ENCODE measurements at regions not wholly inside any gene's neighbourhood (a gene's known extent, or its start where the extent isn't known, plus 50 kb on each side); places are given as distances from the start of the nearest gene placed in this dataset.
"Not testable (repeated sequence)": the region's sequence is repeated elsewhere in the genome, so short reads cannot be mapped to it uniquely, and the experiment has no call there.

DNA sequence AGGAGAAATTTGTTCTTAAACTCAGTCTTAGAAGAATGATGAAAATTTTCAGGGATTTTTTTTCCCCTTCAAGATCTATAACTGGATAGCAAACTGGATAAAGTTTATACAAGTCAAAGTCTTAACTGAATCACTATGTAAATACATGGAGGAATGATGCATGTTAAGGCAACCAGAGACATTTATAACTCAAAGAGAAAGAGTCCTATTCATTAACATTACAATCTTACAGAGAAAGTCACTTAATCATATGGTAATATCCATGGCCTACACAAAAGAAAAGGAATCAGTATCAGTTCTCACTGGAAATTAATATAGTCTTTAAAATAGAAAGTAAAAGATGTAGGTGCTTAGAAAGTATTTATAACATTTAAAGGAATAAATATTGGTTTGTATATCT, 869.1 kb downstream of the TBL1XR1 start:
- DNase-seq (ENCODE audit: low read depth), result no peak

DNA sequence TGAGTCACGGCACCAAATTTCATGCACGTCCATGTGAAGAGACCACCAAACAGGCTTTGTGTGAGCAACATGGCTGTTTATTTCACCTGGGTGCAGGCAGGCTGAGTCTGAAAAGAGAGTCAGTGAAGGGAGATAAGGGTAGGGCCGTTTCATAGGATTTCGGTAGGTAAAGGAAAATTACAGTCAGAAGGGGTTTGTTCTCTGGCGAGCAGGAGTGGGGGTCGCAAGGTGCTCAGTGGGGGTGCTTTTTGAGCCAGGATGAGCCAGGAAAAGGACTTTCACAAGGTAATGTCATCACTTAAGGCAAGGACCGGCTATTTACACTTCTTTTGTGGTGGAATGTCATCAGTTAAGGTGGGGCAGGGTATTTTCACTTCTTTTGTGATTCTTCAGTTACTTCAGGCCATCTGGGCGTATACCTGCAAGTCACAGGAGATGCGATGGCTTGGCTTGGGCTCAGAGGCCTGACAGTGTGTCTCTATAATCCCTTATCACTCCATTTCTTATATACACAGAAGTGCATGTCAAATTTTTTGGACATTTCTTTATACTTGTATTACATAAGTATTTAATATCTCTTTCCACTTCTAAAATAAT, 870.3 kb downstream of the TBL1XR1 start:
- not testable (repeated sequence) for DNase-seq (ENCODE audit: low read depth)

- DNase-seq (ENCODE audit: low read depth), result not testable (repeated sequence)
Measured at GRCh38 chr3:176321532-176321931, 875.8 kb downstream of the TBL1XR1 start.

DNA sequence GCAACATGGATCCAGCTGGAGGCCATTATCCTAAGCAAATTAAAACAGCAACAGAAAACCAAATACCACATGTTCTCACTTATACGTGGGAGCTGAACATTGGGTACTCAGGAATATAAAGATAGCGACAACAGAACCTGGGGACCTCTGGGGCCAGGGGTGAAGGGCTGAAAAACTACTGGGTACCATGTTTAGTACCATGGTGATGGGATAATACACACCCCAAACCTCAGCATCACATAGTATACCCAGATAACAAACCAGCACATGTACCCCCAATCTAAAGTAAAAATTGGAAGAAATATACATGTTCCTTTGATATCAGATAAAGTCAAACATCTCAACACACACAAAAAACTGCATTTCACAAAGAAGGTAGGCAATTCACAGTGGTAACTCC, 876.2 kb downstream of the TBL1XR1 start:
- DNase-seq (ENCODE audit: low read depth), result no peak

GRCh38 chr3:176313426-176313825, 883.9 kb downstream of the TBL1XR1 start:
- DNase-seq (ENCODE audit: low read depth), result no peak

- DNase-seq (ENCODE audit: low read depth), result no peak
Measured at GRCh38 chr3:176310641-176311040, 886.6 kb downstream of the TBL1XR1 start.

GRCh38 chr3:176302271-176302670, 895.0 kb downstream of the TBL1XR1 start:
- no peak for DNase-seq (ENCODE audit: low read depth)

DNA sequence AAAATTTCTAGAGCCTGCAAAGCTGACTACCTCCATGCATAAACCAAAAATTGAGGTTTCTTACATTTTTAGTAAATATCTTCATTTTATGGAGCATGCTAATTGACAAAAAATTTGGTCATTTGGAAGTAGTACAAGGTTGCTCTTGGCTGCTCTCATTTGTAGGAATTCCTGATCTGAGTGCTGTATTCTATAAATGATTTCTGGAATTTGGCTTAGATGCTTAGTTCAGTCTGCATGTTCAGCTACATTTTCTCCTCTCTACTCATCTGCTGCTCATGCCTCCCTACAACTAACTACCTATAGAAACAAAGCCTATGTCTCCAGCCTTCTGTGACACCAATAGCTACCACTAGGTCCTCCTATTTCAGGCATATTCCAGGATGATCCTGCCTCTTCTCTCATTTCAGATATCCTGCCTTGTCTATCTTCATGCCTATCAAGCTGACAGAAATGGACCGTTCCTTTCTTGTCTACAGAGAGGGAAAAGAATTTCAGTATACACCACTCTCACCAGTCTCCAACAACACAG, 901.1 kb downstream of the TBL1XR1 start:
- no peak for DNase-seq (ENCODE audit: low read depth)

- DNase-seq (ENCODE audit: low read depth), result no peak
Measured at GRCh38 chr3:176293276-176293675, 904.0 kb downstream of the TBL1XR1 start.

DNA sequence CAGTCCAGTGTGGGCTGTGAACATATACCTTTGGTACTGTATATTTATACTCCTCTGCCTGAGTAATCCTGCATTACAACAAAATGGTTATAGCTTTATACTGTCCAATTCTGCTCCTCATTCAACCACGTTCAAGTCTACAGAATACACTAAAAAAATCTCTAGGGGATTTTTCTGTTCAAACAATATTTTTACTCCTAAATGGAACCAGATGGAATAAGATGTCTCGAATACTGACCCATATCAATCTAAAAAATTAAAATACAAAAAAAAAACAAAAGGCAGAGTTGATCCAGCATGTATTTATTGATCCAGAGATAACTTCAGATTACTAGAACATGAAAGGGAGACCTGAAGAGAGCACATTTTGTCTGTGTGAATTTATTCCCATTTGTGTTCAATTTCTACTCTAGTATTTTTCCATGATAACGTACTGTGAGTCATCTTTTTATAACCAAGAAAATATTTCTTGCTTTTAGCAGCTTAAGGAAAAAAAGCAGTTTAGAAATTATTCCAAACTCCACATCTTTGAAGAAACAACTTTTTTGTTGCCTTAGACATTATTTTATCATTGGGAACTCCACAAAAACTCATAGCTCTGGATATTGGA, 910.7 kb downstream of the TBL1XR1 start:
- DNase-seq (ENCODE audit: low read depth), result no peak

DNA sequence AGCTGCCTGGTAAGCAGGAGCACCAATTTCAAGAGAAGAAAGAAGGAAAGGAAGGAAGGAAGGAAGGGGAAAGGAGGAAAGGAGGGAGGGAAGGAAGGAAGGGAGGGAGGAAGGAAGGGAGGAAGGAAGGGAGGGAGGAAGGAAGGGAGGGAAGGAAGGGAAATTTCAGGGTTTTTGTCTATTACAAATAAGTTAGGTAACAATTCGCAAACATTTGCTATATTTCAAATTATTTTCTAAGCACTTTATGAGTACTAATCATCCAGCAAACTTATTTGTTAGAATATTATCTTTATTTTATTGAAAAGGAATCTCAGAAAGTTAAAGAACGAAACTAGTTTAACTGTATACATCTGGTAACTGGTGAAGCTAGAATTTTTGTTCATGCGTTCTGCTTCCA, 921.7 kb downstream of the TBL1XR1 start:
- no peak for DNase-seq (ENCODE audit: low read depth)

- no peak for DNase-seq (ENCODE audit: low read depth)
Measured at GRCh38 chr3:176275113-176275512, 922.2 kb downstream of the TBL1XR1 start.

DNA sequence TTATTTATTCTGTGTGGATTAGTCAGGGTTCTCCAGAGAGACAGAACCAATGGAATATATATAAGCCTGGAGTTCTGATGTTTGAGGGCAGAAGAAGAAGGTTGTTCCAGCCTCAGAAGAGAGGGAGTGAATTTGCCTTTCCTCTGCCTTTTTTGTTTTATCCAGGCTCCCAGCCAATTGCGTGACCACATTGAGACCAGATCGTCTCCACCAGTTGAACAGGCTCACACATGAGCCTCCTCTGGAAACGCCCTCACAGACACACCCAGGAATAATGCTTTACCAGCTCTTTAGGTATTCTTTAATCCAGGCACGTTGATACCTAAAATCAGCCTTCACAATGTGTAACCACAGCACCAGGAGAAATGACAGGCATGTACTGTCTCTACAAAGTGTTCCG, 923.1 kb downstream of the TBL1XR1 start:
- DNase-seq (ENCODE audit: low read depth), result no peak

DNA sequence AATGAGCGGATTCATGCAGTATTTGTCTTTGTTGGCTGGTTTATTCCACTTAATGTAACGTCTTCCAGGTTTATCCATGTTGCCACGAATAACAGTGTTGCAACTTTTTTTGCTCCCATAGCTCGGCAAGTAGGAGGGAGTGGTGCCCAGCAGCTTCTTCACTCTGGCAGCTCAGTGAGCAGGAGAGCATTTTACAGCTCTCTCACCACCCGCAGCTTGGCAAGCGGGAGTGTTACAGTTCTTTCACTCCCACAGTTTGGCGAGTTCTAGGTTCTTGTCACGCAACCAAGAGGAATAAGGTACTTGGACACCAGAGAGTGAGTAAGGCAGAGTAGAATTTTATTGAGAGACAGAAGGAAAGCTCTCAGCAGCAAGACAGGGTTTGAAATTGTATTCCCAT, 935.2 kb downstream of the TBL1XR1 start:
- DNase-seq (ENCODE audit: low read depth), result no peak

GRCh38 chr3:176247191-176247590, 950.1 kb downstream of the TBL1XR1 start:
- no peak for DNase-seq (ENCODE audit: low read depth)

DNA sequence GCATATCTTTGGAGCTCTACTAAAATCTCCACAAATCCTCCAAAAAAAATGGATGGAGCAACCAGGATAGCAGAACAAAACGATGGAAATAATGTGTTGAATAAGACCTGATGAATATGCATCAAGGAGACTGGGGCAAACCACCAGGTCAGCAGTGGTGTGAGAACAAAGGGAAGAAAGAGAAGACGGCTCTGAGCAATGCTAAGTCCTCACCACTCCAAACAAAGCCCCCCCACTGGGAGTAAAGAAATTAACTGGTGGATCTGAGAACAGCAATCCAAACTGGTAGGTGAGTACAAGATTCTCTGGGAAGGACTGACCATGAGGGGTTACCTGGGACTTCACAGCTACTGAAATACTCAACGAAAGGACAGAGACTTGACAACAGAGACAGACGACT, 977.3 kb downstream of the TBL1XR1 start:
- DNase-seq (ENCODE audit: low read depth), result no peak

DNA sequence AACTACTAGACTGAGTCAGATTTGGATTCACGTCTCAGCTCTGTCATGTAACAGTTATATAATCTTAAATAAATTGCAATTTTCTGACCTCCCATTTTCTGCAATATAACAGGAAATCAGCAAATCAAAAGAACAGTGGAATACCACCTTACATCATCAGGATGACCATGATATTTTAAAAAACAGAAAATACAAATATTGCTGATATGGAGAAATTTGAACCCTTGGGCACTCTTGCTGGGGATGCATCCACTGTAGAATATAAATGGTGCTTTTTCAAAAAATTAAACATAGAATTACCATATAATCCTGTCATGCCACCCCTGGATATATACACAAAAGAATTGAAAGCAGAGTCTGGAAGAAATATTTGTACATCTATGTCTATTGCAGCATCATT, 982.5 kb downstream of the TBL1XR1 start:
- DNase-seq (ENCODE audit: low read depth), result no peak

DNA sequence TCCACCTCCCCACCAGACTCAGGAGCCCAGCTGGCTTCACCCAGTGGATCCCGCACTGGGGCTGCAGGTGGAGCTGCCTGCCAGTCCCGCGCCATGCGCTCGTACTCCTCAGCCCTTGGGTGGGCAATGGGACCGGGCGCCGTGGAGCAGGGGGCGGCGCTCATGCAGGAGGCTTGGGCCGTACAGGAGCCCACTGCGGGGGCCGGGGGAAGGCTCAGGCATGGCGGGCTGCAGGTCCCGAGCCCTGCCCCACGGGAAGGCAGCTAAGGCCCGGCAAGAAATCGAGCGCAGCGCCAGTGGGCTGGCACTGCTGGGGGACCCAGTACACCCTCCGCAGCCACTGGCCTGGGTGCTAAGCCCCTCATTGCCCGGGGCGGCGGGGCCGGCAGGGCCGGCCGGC, 984.0 kb downstream of the TBL1XR1 start:
- not testable (repeated sequence) for DNase-seq (ENCODE audit: low read depth)

GRCh38 chr3:176208915-176209314, 988.4 kb downstream of the TBL1XR1 start:
- DNase-seq (ENCODE audit: low read depth), result no peak

GRCh38 chr3:176208283-176208682, 989.0 kb downstream of the TBL1XR1 start:
- no peak for DNase-seq (ENCODE audit: low read depth)

GRCh38 chr3:176206809-176207208, 990.5 kb downstream of the TBL1XR1 start:
- no peak for DNase-seq (ENCODE audit: low read depth)

DNA sequence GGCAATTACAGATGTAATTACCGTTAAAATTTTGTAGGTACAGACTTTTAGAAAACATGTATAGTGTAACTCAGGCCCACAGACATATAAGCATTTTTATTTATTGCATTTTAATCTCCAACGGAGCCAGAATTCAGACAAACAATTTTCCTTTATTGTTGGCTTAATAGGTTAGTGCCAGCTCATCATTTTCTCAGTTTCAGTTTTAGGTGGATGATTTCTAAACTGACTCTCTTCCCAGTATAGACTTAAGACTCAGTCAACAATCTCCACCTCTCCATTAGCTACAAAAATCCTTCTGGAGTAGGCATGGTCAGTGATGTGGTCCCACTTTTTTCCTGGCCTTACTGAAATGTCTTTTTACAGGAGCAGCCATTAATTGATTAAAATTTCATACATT, 994.6 kb downstream of the TBL1XR1 start:
- no peak for DNase-seq (ENCODE audit: low read depth)

- DNase-seq (ENCODE audit: low read depth), result no peak
Measured at GRCh38 chr3:176193032-176193730, 1004.1 kb downstream of the TBL1XR1 start.

Data from stimulated activated CD8-positive, alpha-beta memory T cell treated with anti-CD3 and anti-CD28 coated beads, Interleukin-4, amount 100 ng/mL, for 24 hours (primary cell).